ENCODE measurements at regions not wholly inside any gene's neighbourhood (a gene's known extent, or its start where the extent isn't known, plus 50 kb on each side); places are given as distances from the start of the nearest gene placed in this dataset.

GRCh38 chr2:64221935-64222334, 77.7 kb upstream of the PELI1 start:
- Mint-ChIP-seq H3K9me3 (ENCODE audit: unreplicated experiment) (no peaks in the 10 kb centered on the region), H3K4me1 (ENCODE audit: unreplicated experiment) (peaks cover 10% of the 10 kb centered on the region), H3K27me3 (ENCODE audit: unreplicated experiment) (no peaks in the 10 kb centered on the region), H3K36me3 (ENCODE audit: unreplicated experiment) (no peaks in the 10 kb centered on the region), H3K4me3 (ENCODE audit: unreplicated experiment) (no peak overlapping the region), H3K27ac (ENCODE audit: unreplicated experiment) (no peak overlapping the region)
- DNase-seq (ENCODE audit: extremely low spot score, unreplicated experiment) = no peak
- TF ChIP-seq, protein P1, sequence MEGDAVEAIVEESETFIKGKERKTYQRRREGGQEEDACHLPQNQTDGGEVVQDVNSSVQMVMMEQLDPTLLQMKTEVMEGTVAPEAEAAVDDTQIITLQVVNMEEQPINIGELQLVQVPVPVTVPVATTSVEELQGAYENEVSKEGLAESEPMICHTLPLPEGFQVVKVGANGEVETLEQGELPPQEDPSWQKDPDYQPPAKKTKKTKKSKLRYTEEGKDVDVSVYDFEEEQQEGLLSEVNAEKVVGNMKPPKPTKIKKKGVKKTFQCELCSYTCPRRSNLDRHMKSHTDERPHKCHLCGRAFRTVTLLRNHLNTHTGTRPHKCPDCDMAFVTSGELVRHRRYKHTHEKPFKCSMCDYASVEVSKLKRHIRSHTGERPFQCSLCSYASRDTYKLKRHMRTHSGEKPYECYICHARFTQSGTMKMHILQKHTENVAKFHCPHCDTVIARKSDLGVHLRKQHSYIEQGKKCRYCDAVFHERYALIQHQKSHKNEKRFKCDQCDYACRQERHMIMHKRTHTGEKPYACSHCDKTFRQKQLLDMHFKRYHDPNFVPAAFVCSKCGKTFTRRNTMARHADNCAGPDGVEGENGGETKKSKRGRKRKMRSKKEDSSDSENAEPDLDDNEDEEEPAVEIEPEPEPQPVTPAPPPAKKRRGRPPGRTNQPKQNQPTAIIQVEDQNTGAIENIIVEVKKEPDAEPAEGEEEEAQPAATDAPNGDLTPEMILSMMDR (IDR thresholded peaks at IDR 0.05) = no peak

DNA sequence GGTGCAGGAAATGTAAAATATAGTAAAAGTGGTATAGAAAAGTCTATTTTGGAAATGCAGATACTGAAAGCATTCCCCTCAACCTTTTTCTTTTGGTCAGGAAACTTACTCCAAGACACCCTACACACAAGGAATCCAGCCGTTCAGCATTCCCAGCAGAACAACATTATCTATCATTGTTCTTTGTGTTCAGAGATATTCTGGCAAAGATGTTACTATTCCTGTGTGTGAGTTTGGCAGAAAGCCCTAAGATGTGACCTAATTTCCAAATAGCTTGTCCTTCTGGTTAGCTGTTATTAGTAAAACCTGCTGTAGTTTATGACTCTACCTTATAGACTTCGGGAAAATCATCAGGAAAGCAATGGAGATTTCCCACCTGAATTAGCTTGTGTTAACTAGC, 78.1 kb upstream of the PELI1 start:
- peaks cover 10% of the 10 kb centered on the region for H3K4me1 Mint-ChIP-seq (ENCODE audit: unreplicated experiment)
- no peaks in the 10 kb centered on the region for H3K36me3 Mint-ChIP-seq (ENCODE audit: unreplicated experiment)
- no peak overlapping the region for H3K4me3 Mint-ChIP-seq (ENCODE audit: unreplicated experiment)
- no peak overlapping the region for H3K27ac Mint-ChIP-seq (ENCODE audit: unreplicated experiment)
- no peaks in the 10 kb centered on the region for H3K27me3 Mint-ChIP-seq (ENCODE audit: unreplicated experiment)
- no peaks in the 10 kb centered on the region for H3K9me3 Mint-ChIP-seq (ENCODE audit: unreplicated experiment)
- TF ChIP-seq, protein P1 (IDR thresholded peaks at IDR 0.05) = no peak
- DNase-seq (ENCODE audit: extremely low spot score, unreplicated experiment) = no peak

GRCh38 chr2:64223055-64223454, 78.8 kb upstream of the PELI1 start:
- H3K36me3 Mint-ChIP-seq (ENCODE audit: unreplicated experiment) = no peaks in the 10 kb centered on the region
- no peak overlapping the region for H3K4me3 Mint-ChIP-seq (ENCODE audit: unreplicated experiment)
- no peaks in the 10 kb centered on the region for H3K9me3 Mint-ChIP-seq (ENCODE audit: unreplicated experiment)
- TF ChIP-seq, protein P1 (IDR thresholded peaks at IDR 0.05) = no peak
- no peak overlapping the region for H3K27ac Mint-ChIP-seq (ENCODE audit: unreplicated experiment)
- H3K4me1 Mint-ChIP-seq (ENCODE audit: unreplicated experiment) = peaks cover 16% of the 10 kb centered on the region
- DNase-seq (ENCODE audit: extremely low spot score, unreplicated experiment) = no peak
- H3K27me3 Mint-ChIP-seq (ENCODE audit: unreplicated experiment) = no peaks in the 10 kb centered on the region

DNA sequence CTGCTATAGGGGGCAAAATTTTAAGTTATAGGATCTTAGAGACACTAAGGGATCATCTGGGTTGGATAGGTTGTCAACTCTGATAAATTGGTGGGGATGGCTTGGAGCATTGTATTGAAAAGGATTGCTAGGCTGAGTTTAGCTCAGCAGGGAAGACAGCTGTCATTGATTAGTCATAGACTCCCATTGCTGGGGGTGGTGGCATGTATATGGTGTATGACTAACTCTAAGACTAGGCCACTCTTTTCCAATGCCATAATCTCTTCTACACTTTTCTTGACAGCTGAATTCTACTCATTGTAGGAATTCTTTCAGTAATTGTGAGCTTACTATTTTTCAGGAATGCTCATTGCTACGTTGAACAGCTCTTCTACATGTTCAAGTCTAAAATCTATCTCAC, 81.3 kb upstream of the PELI1 start:
- no peak for DNase-seq (ENCODE audit: extremely low spot score, unreplicated experiment)
- TF ChIP-seq, protein P1 (IDR thresholded peaks at IDR 0.05) = no peak
- Mint-ChIP-seq H3K4me3 (ENCODE audit: unreplicated experiment) (no peak overlapping the region), H3K36me3 (ENCODE audit: unreplicated experiment) (no peaks in the 10 kb centered on the region), H3K27me3 (ENCODE audit: unreplicated experiment) (no peaks in the 10 kb centered on the region), H3K27ac (ENCODE audit: unreplicated experiment) (no peak overlapping the region), H3K4me1 (ENCODE audit: unreplicated experiment) (peaks cover 23% of the 10 kb centered on the region), H3K9me3 (ENCODE audit: unreplicated experiment) (no peaks in the 10 kb centered on the region)

DNA sequence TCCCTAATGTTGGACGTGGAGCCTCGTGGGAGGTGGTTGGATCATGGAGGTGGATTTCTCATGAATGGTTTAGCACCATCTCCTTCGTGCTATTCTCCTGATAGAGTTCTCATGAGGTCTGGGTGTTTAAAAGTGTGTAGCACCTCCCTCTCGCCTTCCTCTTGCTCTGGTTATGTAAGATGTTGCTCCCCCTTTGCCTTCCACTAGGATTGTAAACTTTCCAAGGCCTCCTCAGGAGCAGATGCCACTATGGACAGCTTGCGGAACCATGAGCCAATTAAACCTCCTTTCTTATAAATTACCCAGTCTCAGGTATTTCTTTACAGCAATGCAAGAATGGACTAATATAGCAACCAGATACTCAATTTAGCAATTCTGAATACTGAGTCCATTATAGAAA, 82.4 kb upstream of the PELI1 start:
- Mint-ChIP-seq H3K4me3 (ENCODE audit: unreplicated experiment) (no peak overlapping the region), H3K27me3 (ENCODE audit: unreplicated experiment) (peaks cover 2% of the 10 kb centered on the region), H3K4me1 (ENCODE audit: unreplicated experiment) (peaks cover 27% of the 10 kb centered on the region), H3K27ac (ENCODE audit: unreplicated experiment) (no peak overlapping the region), H3K9me3 (ENCODE audit: unreplicated experiment) (no peaks in the 10 kb centered on the region), H3K36me3 (ENCODE audit: unreplicated experiment) (no peaks in the 10 kb centered on the region)
- TF ChIP-seq, protein P1 (IDR thresholded peaks at IDR 0.05) = no peak
- no peak for DNase-seq (ENCODE audit: extremely low spot score, unreplicated experiment)
